ENCODE measurements at regions not wholly inside any gene's neighbourhood (a gene's known extent, or its start where the extent isn't known, plus 50 kb on each side); places are given as distances from the start of the nearest gene placed in this dataset.

- DNase-seq = no peak
Measured at GRCh38 chr1:87439821-87440220, 111.1 kb downstream of the LMO4 start.

GRCh38 chr1:87449348-87449963, 120.8 kb downstream of the LMO4 start:
- peak; percentile 80 for DNase-seq

- no peak for DNase-seq
Measured at GRCh38 chr1:87450136-87450535, 121.5 kb downstream of the LMO4 start.

- DNase-seq = no peak
Measured at GRCh38 chr1:87450615-87451209, 122.0 kb downstream of the LMO4 start.

- DNase-seq = no peak
Measured at GRCh38 chr1:87451229-87451920, 122.7 kb downstream of the LMO4 start.

- DNase-seq = no peak
Measured at GRCh38 chr1:87452648-87453047, 124.0 kb downstream of the LMO4 start.

- DNase-seq = no peak
Measured at GRCh38 chr1:87457408-87457807, 128.7 kb downstream of the LMO4 start.

- DNase-seq = no peak
Measured at GRCh38 chr1:87462894-87463293, 134.2 kb downstream of the LMO4 start.

- DNase-seq = no peak
Measured at GRCh38 chr1:87464022-87464490, 135.4 kb downstream of the LMO4 start.

GRCh38 chr1:87466621-87467020, 137.9 kb downstream of the LMO4 start:
- DNase-seq = no peak

GRCh38 chr1:87472716-87473115, 144.0 kb downstream of the LMO4 start:
- no peak for DNase-seq

- DNase-seq = no peak
Measured at GRCh38 chr1:87473203-87473661, 144.6 kb downstream of the LMO4 start.

- no peak for DNase-seq
Measured at GRCh38 chr1:87474098-87474497, 145.4 kb downstream of the LMO4 start.

- DNase-seq = peak; percentile 9
Measured at GRCh38 chr1:87478231-87478630, 149.6 kb downstream of the LMO4 start.

- no peak for DNase-seq
Measured at GRCh38 chr1:87495147-87495546, 166.5 kb downstream of the LMO4 start.

GRCh38 chr1:87495870-87496269, 167.2 kb downstream of the LMO4 start:
- no peak for DNase-seq

GRCh38 chr1:87497380-87498203, 168.9 kb downstream of the LMO4 start:
- no peak for DNase-seq

- DNase-seq = no peak
Measured at GRCh38 chr1:87501738-87502137, 173.1 kb downstream of the LMO4 start.

- no peak for DNase-seq
Measured at GRCh38 chr1:87505391-87505983, 176.8 kb downstream of the LMO4 start.

- no peak for DNase-seq
Measured at GRCh38 chr1:87506147-87506546, 177.5 kb downstream of the LMO4 start.

GRCh38 chr1:87508247-87508787, 179.6 kb downstream of the LMO4 start:
- no peak for DNase-seq

GRCh38 chr1:87510540-87510939, 181.9 kb downstream of the LMO4 start:
- no peak for DNase-seq

- no peak for DNase-seq
Measured at GRCh38 chr1:87511449-87511848, 182.8 kb downstream of the LMO4 start.

All from kidney glomerular epithelial cell (primary cell).